ENCODE measurements at regions not wholly inside any gene's neighbourhood (a gene's known extent, or its start where the extent isn't known, plus 50 kb on each side); places are given as distances from the start of the nearest gene placed in this dataset.

DNA sequence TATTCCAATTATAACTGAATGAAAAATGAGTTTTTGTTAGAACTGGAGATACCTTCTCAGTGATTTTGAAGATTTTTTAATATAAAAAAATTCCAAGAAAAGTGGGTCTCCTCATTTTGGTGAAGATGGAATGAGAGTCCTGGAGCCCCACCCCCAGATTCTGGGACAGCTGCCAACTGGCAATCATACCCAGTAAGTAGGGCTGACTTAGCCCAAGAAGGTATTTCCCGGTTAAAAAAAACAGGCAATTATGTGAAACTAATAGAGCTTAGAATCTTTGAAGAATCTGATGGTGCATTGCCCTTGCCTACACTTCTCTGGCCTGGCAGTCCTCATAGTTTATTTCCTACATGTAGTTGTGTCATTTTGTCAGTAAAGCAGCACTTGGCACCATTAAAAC, 52.8 kb upstream of the VWDE start:
- no peak for DNase-seq

DNA sequence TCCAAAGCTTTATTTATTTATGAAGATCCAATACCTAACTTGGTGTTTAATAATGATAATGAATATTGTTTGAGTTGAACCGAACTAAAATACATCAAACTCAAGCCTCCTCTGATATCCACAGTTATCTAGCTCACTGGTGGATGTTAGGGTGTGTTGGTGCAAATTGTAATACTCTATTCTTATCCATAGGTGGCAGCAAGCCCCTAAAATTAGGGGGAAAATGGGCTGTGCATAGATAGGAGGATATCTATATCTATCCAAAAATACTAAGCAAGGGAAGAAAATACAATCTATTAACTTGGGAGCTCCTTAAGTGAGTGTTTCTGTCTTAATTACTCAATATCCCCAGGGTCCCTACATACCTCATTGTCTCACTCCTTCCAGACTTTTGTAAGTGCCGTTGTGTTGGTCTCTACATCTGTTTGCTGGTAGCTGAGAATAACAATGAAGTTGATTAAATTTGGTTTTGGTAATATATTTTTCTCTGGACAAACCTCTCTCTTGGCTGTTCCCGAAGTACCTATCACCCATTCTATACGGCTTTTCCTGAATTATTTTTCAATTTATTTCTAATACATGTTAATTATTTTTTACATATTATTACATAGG, 55.0 kb upstream of the VWDE start:
- peak; percentile 65 for DNase-seq

DNA sequence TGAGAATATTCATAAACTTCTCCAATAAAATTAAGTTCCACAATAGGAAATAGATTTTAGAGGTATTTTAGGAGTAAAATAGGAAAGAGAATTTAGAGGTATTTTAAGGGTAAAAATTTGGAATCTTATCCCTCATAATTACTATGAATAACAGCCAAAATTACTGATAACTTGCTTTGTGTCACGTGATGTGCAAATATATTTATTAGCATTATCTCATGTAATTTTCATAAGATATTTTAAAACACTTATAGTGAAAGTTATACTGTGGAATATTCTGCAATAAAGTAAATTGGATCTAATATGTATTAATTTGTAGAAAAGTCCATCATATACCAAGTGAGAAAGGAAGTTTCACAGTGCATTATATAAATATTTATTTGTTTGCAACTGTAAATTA, 64.2 kb upstream of the VWDE start:
- DNase-seq = no peak

DNA sequence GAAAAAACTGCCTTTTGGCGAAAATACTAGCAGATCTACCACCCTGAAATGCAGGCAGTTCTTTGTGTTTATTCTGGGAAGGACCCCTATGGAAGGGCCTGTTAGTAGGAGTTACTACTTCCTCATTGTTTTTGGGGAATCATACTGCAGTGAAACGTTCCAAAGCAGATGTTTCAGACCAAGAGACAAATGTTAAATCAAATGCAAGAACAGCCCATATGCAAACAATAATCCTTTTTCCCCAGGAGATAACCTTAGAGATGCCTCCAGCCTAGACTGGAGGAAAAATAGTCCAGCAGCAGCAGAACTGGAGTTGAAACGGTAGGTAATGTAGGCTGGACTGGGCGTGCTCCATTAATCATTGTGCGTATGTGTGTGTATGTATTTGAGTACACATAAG, 65.9 kb upstream of the VWDE start:
- DNase-seq = no peak

DNA sequence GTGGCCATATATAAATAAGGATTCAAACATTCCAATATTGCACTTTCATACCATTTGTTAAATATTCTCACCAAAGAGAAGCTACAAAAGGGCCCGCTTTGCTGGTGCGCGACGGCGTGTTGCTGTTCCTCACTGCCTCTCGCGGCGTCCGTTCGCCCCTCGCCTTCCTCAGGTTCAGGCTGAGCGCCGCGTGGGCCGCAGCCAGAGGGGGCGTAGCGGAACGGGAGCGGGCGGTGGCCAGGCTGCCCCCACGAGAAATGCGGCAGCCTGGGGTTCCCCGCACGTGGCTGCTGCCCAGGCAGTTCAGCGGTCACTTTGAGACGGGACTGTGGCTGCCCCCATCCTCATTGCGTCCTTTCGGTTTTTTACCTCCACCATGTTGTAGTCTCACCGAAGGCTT, 67.3 kb upstream of the VWDE start:
- no peak for DNase-seq

DNA sequence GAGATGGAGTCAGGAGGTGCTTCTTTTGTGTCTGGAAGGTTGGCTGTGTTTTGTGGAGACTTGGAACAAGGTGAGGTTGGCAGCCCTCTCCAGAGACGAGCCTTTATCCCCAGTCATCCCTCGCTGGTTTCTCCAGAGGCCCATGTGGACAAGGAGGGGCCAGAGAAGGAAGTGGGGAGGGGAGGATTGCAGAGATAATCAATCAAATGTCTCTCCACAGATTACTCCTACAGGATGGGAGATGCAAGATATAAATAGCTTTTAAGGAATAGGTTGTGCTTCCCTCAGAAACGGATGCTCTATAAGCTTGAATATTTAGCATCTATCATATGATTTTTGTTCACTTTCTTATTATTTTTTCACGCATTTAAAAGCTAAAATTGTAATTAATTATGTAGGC, 70.4 kb upstream of the VWDE start:
- no peak for DNase-seq

DNA sequence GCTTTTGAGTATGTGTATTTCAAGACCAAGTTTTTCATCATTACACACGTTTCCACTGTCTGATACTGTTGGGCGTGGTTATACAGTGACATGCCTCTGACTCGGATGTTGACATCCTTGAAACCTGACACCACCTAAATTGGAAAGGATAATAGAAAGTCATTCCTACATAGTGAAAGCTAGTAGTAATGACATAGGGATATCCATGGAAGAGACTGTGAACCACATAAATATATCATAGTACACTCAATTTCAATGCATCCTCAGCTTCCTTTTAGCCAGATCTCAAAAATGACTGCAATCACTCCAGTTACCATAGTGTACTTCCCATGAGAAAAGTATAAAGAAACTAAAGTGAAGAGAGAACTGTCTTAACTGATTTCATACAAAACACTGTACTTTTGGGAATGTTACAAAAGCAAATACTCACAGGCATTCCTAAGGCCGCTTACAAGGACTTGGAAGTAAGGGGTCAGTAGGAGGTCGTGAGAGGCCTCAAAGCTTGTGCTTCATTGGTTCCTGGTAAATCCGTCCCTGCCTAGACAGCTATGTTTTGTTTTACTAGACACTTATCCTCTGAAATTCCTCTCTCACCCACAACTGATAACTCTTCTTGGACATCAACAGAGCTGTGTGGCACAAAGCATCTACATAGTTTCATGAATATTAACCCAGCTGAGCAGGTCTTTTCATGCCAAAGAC, 71.8 kb upstream of the VWDE start:
- no peak for DNase-seq

DNA sequence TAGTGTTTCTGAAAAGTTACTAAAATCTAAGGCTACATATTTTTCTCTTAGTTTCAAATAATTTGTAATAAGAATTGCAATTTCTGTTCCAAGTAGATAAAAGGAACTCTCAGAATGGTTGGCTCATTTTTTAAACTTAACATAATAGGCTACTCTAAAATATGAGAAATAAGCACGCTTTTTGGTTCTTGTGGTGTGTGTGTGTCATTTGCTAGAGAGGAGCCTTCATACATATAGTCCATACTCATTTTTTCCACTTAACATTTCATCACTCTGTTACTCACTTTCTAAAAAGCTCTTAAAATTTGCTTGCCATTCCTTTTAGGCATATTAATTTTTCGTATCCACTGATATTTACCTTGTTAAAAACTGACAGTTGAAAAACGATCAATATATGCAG, 74.0 kb upstream of the VWDE start:
- no peak for DNase-seq

DNA sequence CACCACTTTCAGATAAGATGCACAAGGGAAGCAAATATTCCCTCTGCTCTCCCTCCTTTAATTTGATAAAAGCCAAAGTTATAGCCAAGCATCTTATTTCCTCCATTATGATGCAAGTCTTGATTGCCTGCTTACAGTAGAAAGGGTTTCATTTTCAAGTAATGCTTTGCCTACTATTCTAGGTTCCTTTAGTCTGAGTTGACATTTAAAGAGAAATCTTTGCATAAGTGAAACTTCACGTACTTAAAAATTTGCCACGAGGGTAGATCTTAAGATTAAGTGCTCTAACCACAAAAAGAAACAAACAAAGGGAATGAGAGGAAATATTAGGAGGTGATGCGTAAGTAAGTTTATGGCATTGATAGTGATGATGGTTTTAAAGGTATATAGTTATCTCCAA, 78.1 kb upstream of the VWDE start:
- no peak for DNase-seq

DNA sequence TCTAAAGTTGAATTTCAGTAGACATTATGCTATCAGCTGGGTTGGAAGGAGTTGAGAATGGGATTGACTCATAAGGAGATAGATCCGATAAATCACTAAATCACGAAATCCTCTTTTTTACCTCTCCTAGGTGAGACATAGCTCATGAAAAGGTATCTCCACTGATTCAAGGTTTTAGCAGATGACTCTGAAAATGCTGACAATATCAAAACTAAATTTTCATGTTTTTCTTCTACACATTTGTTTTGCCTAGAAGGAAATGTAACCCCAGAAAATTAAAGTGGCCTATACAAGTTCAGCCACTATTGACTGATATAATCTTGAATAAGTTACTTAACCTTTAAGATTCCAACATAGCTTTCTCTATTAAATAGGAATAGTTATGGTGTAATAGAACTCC, 82.2 kb upstream of the VWDE start:
- no peak for DNase-seq

DNA sequence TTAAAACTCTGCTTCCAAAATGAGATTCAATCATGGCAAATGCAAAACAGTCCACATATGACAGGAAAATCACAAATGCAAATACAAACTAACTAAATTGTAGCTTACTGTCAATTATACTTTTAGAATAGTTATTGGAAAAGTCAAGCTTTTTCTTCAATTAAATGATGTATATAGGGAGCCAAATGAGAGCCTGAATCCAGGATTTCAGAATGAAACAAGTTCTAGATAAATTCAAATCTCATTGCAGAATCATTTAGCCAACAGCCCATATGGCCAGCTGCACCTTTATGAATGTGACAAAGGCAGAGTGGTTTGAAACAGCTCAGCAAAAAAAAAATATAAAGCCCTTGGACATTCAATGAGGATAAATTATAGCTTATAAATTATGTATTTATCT, 82.2 kb upstream of the SCIN start:
- DNase-seq = no peak

DNA sequence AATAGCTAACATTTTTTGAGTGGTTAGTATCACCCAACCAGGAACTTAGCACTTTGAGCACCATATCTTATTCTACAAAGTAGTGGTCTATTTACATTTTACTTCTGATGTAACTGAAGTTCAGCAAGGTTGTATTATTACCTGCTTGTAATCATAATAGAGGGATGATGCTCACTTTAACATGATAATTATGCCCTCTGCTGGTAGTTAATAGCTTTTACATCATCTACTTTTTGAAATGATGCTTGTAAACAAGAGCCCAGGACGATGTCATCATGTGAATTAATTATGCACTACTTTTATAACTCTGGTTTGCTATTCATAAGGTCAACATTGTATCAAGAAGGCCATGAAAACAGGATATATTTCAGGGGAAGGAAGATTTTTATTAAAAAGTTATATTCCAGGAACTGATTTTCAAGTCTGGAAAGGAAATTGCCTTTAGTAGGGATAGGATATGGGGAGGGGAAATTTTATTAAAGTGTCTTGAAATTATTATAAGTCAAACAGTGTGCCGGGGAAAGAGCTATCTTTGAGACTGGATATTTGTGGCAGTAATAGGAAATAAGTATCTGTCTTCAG, 80.3 kb upstream of the SCIN start:
- peak; percentile 37 for DNase-seq

DNA sequence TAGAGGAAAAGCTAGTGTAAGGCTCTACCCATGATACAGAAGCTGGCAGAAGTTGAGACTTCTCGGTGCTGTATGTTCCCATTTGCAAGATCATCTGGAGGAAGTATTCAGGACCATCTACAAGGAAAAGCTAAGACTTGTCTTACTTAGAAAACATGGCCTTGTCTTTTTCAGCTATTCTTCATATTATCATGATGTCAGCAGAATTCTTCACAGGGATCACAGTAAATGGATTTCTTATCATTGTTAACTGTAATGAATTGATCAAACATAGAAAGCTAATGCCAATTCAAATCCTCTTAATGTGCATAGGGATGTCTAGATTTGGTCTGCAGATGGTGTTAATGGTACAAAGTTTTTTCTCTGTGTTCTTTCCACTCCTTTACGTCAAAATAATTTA, 79.6 kb upstream of the SCIN start:
- DNase-seq = no peak

DNA sequence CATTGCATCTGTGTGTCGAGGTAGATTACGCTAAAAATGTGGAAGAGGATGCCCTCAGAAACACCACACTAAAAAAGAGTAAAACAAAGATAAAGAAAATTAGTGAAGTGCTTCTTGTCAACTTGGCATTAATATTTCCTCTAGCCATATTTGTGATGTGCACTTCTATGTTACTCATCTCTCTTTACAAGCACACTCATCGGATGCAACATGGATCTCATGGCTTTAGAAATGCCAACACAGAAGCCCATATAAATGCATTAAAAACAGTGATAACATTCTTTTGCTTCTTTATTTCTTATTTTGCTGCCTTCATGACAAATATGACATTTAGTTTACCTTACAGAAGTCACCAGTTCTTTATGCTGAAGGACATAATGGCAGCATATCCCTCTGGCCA, 79.0 kb upstream of the SCIN start:
- no peak for DNase-seq

DNA sequence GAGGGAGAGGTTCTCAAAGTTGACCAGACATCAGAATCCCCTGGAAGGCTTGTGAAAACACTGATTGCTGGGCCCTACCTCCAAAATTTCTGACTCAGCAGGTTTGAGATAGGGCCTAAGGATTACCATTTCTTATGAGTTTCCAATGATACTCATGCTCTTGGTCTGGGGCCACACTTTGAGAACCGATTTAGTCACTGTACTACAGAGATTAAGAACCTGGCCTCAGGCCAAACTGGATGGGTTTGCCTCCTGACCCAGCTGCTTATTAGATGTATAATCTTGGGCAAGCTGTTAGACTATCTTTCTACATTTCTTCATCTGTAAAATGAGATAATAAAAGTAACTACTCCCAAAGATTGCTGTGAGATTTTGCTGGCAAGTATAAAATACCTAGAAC, 77.1 kb upstream of the SCIN start:
- DNase-seq = peak; percentile 86

DNA sequence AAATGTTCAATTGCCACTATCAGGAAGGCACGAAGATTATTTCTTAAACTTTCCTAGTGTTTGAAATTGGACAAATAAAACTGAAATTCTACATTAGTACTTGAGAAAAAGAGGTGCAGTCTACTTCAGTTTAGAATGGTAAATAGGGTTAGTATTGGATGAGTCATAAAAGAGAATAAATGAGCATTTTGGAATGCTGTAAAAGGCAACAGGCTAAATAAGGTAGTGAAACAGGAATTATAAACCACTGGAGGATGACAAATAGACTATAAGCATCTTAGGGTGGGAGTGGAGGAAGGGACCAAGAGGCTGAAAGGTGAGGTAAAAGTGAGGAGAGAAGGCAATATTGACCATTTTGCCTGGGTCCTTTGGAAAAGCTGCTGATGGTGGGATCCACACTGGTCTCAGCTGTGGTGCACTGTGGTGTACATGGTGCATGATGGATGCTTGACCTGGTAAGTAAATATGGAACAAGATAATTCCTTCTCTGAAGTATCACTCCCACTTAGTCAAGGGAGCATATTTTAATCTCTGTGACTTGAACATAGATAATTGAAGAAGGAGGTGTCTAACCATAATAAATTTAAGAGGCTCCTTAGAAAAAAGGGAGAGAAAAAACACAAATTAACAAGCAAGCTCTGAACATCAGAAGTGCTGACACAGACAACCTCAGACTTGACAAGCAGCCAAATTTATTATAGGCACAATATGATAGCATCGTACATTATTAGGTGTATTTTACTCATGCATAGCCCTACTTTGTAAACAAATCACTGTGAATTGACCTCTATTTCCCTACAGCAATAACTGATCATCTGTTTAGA, 76.4 kb upstream of the SCIN start:
- no peak for DNase-seq

DNA sequence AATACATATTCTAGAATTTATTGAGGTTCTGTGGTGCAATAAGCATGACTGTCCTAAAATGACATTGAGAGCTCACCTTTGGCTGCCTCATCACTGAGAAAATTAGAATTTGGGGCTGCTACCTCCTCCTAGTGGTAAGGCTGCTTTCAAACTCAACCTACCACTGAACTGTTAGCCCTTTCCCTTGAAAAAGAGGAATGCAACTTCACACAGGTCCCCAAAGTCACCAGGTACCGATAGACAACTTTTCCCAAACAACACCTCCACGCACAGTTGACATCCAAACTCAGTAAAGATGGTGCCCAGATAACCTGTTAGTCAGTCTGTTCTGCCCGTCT, 75.9 kb upstream of the SCIN start:
- no peak for DNase-seq

DNA sequence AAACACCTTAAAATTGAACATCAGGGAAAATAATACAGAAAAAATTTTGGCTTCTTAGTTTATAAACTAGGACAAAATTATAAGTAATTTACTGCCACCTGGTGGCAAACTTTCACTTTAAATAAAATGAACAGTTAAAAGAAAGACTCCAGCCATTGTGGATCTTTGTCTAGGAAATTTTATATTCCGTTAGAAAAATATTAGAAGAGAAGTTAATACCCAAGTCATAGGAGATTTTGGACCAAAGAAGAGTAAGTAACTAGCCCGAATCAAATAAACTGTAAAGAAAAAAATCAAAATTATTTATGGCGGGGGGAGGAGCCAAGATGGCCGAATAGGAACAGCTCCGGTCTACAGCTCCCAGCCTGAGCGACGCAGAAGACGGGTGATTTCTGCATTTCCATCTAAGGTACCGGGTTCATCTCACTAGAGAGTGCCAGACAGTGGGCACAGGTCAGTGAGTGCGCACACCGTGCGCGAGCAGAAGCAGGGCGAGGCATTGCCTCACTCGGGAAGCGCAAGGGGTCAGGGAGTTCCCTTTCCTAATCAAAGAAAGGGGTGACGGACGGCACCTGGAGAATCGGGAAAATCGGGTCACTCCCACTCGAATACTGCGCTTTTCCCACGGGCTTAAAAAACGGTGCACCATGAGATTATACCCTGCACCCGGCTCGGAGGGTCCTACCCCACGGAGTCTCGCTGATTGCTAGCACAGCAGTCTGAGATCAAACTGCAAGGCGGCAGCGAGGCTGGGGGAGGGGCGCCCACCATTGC, 73.4 kb upstream of the SCIN start:
- peak; percentile 68 for DNase-seq

DNA sequence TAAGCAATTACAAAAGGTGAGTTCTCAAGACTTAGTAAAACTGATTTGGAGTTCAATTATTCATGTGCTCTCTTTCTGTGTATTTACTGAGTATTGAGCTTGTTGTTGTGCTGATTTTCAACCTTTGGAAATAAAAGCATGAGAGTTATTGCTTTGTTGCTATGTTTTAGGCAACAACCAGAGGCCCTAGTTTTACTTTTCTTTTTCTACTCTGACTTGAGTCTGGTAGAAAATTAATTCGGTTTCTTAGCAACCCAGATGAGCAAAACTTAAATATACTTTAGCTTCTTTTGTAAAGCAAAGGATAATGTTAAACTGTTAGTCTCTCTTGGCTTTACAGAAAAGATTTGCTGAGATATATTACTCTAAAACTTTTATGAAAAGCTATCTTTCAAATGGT, 66.4 kb upstream of the SCIN start:
- DNase-seq = no peak

DNA sequence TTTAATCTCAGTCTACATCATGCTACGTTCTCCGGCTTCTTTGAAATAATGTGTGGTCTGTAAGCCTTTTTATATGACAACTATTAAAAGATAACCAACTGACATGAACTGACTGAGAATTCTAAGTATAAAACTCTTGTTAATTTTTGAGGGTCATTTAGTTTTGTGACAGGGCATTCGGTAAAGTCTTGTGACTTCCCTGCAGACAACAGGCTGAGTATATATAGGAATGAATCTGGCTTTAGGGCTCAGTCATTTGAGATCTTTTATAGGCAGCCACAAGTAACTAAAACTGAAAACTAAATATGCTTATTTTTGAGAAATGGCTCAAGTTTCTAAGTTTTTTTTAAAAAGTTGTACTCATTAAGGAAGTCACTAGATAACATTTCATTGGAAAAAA, 62.5 kb upstream of the SCIN start:
- no peak for DNase-seq

DNA sequence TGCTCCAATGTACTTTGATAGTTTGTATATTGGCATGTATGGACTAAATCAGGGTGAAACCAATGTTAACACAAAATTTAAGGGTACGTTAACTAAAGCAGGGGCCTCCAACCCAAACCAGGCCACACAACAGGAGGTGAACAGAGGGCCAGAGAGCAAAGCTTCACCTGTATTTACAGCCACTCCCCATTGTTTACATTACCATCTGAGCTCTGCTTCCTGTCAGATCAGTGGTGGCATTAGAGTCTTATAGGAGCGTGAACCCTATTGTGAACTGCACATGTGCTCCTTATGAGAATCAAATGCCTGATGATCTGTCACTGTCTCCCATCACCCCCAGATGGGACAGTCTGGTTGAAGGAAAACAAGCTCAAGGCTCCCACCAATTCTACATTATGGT, 62.0 kb upstream of the SCIN start:
- no peak for DNase-seq

DNA sequence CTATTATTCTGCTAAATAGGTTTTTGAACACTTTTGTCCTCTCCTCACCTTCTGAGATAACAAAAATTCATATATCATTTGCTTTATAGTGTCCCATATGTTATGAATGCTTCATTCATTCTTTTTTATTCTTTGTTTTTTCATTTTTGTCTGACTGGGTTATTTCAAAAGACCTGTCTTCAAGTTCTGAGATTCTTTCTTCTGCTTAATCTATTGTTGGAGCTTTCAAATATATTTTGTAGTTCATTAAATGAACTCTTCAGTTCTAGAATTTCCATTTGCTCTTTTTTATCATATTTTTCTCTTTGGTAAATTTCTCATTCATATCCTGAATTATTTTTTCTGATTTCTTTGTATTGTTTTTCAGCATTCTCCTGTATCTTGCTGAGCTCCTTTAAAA, 53.1 kb upstream of the SCIN start:
- no peak for DNase-seq

DNA sequence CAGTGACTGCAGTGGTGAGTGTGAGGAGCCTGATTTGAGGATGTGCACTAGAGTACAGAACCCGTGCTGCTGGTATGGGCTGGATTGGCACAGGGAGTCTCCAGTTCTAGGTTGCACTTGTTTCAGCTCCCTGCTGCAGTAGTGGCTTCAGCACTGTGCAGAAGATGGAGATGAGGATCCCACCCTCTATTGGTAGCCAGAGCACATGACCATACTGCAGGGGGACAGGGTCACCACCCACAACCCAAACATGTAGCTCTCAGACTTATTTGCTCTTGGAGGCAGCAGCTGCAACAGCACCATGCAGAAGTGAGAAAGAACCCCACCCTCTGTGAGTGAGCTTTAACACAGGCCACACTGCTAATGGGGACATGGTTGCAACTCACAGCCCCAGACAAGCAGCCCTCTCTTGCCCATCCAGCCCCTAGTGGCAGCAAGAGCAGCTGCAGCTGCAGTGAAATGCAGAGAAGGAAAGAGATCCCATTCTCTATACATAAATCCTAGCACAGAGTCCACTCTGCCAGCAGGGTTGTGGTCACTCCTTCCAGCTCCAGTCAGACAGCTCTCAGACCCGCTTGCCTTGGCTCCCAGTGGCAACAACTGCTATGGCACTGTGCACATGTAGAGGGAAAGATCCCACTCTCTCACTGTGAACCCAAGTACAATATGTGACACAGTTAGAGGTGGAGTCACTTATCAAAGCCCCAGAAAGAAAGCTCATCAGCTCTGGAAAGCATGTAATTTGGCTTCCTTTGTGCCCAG, 51.4 kb upstream of the SCIN start:
- DNase-seq = peak; percentile 10
